IPS-18c (cell line): ENCODE measurements at regions not wholly inside any gene's neighbourhood (a gene's known extent, or its start where the extent isn't known, plus 50 kb on each side); places are given as distances from the start of the nearest gene placed in this dataset.

Source experiments
- H3K4me3 ChIP-seq: 2 replicates; pipeline ENCODE4 v1.7.0; 2013; ENCODE audit warnings: low read depth, mild to moderate bottlenecking, low read length, moderate library complexity; ENCODE audit not compliant: insufficient read depth
- H3K9me3 ChIP-seq: one replicate; pipeline ENCODE4 v1.6.1; 2013; ENCODE audit warnings: mild to moderate bottlenecking, low read length, moderate library complexity; ENCODE audit not compliant: control insufficient read depth, insufficient read depth

- H3K4me3 ChIP-seq: no peak overlapping the region
- H3K9me3 ChIP-seq: no peaks in the 10 kb centered on the region
These were observed 658.3 kb downstream of the TUSC7 start for GRCh38 chr3:117367861-117368260.

GRCh38 chr3:117380631-117381030 is 671.1 kb downstream of the TUSC7 start:
- no peaks in the 10 kb centered on the region for H3K9me3 ChIP-seq
- no peak overlapping the region for H3K4me3 ChIP-seq

- H3K4me3 ChIP-seq: no peak overlapping the region
- no peaks in the 10 kb centered on the region for H3K9me3 ChIP-seq
These were observed 683.5 kb downstream of the TUSC7 start for GRCh38 chr3:117393119-117393518.

- Histone ChIP-seq H3K9me3 (no peaks in the 10 kb centered on the region), H3K4me3 (no peak overlapping the region)
These were observed 688.7 kb downstream of the TUSC7 start for GRCh38 chr3:117398141-117398899.

GRCh38 chr3:117399311-117400078 is 689.9 kb downstream of the TUSC7 start:
- no peak overlapping the region for H3K4me3 ChIP-seq
- H3K9me3 ChIP-seq: no peaks in the 10 kb centered on the region

GRCh38 chr3:117400303-117400702 is 690.7 kb downstream of the TUSC7 start:
- Histone ChIP-seq H3K4me3 (no peak overlapping the region), H3K9me3 (no peaks in the 10 kb centered on the region)

- Histone ChIP-seq H3K9me3 (no peaks in the 10 kb centered on the region), H3K4me3 (no peak overlapping the region)
These were observed 694.6 kb downstream of the TUSC7 start for GRCh38 chr3:117404141-117404540.

- H3K4me3 ChIP-seq: no peak overlapping the region
- H3K9me3 ChIP-seq: no peaks in the 10 kb centered on the region
These were observed 695.2 kb downstream of the TUSC7 start for GRCh38 chr3:117404730-117405129.

GRCh38 chr3:117405359-117405758 is 695.8 kb downstream of the TUSC7 start:
- Histone ChIP-seq H3K4me3 (no peak overlapping the region), H3K9me3 (no peaks in the 10 kb centered on the region)

- Histone ChIP-seq H3K9me3 (no peaks in the 10 kb centered on the region), H3K4me3 (no peak overlapping the region)
These were observed 697.7 kb downstream of the TUSC7 start for GRCh38 chr3:117407317-117407716.

GRCh38 chr3:117408811-117409210 is 699.2 kb downstream of the TUSC7 start:
- Histone ChIP-seq H3K9me3 (no peaks in the 10 kb centered on the region), H3K4me3 (no peak overlapping the region)

GRCh38 chr3:117409256-117409655 is 699.7 kb downstream of the TUSC7 start:
- H3K4me3 ChIP-seq: no peak overlapping the region
- H3K9me3 ChIP-seq: no peaks in the 10 kb centered on the region

GRCh38 chr3:117409701-117410459 is 700.3 kb downstream of the TUSC7 start:
- H3K4me3 ChIP-seq: no peak overlapping the region

GRCh38 chr3:117411971-117412370 is 702.4 kb downstream of the TUSC7 start:
- Histone ChIP-seq H3K4me3 (no peak overlapping the region), H3K9me3 (no peaks in the 10 kb centered on the region)

More at GRCh38 chr3:117409701-117410459, 700.3 kb downstream of the TUSC7 start:
- H3K9me3 ChIP-seq: no peaks in the 10 kb centered on the region

GRCh38 chr3:117417411-117417810 is 707.8 kb downstream of the TUSC7 start:
- Histone ChIP-seq H3K4me3 (no peak overlapping the region), H3K9me3 (no peaks in the 10 kb centered on the region)

GRCh38 chr3:117427081-117427480 is 717.5 kb downstream of the TUSC7 start:
- no peak overlapping the region for H3K4me3 ChIP-seq
- no peaks in the 10 kb centered on the region for H3K9me3 ChIP-seq

GRCh38 chr3:117433427-117433826 is 723.8 kb downstream of the TUSC7 start:
- H3K9me3 ChIP-seq: no peaks in the 10 kb centered on the region
- H3K4me3 ChIP-seq: no peak overlapping the region
